ENCODE measurements at regions not wholly inside any gene's neighbourhood (a gene's known extent, or its start where the extent isn't known, plus 50 kb on each side); places are given as distances from the start of the nearest gene placed in this dataset.

DNA sequence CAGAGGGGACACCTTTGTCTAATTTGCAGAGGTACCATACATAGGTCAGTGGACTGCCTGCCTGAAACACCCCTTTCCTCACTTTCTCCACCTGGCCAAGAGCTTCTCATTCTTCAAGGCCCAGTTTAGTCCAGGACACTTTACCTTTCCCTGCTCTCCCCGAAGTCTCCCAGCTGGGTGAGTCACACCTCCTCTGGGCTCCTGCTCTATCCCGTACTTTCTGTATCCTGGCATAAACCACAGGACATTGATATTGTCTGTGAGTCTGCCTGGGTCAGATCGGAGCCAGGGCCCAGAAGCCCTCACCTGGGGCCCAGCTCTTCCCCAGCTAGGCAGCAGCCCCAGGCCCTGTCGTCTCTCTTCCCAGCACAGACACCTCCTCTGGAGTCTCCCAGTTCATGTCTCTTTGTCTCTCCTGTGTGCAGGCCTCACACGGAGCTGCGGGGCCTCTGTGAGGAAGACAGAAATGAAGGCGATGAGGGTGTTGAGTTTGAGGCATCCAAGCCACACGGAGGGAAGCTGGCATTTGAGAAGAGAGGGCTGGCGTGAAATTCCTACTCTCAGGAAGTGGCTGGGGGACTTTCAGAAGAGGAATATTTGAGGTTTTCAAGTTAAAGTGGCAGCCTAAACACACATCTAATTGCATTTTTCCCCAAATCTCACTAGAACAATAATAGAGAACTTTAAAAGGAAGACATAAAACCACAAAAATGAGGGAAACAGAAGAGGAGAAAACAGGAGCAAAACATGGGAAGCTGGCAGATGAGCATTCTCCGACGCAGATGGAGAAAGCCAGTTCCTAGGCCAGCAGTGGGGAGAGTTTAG, 79.6 kb upstream of the LAPTM4A start:
- TF ChIP-seq EZH2phosphoT487 (IDR thresholded peaks at IDR 0.05; ENCODE audit: insufficient read depth, low read depth) (no peak), EZH2 (IDR thresholded peaks at IDR 0.05; ENCODE audit: insufficient read depth, poor library complexity, severe bottlenecking) (no peak)

Data from GM23248 (cell line).